Esophagus squamous epithelium (tissue), 4 donors: ENCODE measurements at regions not wholly inside any gene's neighbourhood (a gene's known extent, or its start where the extent isn't known, plus 50 kb on each side); places are given as distances from the start of the nearest gene placed in this dataset.

Experiments used
- POLR2A ChIP-seq, 4 donors: fragments of 450-650 bp; IDR thresholded peaks; one replicate each; pipeline ENCODE4 v1.6.1; 2017; ENCODE audit warnings: antibody characterized with exemption in 4 of 4, mild to moderate bottlenecking in 4 of 4, moderate library complexity in 3 of 4
- TF ChIP-seq, protein P1 (sequence below), 6 experiments: fragments of 450-650 bp in 4 of 6; fragments of 200-600 bp in 2 of 6; sonication (generic) in 2 of 6; IDR thresholded peaks; one replicate each; pipeline ENCODE4 v1.5.1; 2016 to 2019; ENCODE audit warnings: antibody characterized with exemption in 6 of 6, mild to moderate bottlenecking in 4 of 6, moderate library complexity in 4 of 6

DNA sequence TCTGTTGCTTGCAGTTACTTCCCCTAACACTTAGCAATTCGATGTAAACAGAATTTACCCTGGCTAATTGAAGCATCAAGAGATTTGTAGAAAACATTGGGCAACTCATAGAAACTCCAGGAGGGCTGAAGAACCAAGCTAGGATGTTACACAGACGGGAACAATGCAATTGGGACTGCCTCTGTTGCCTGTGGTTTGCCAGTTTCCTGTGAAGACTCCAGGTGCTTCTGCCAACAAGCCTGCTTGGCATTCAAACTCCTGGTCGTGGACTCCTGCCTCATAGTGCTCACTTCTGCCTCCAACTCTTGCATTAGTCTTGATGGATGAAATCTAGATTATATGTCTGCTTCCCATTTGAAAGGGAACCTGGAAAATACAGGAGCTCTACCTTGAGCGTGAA, 246.0 kb downstream of the BMP4 start:
- TF ChIP-seq, protein P1, sequence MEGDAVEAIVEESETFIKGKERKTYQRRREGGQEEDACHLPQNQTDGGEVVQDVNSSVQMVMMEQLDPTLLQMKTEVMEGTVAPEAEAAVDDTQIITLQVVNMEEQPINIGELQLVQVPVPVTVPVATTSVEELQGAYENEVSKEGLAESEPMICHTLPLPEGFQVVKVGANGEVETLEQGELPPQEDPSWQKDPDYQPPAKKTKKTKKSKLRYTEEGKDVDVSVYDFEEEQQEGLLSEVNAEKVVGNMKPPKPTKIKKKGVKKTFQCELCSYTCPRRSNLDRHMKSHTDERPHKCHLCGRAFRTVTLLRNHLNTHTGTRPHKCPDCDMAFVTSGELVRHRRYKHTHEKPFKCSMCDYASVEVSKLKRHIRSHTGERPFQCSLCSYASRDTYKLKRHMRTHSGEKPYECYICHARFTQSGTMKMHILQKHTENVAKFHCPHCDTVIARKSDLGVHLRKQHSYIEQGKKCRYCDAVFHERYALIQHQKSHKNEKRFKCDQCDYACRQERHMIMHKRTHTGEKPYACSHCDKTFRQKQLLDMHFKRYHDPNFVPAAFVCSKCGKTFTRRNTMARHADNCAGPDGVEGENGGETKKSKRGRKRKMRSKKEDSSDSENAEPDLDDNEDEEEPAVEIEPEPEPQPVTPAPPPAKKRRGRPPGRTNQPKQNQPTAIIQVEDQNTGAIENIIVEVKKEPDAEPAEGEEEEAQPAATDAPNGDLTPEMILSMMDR (IDR thresholded peaks at IDR 0.05): no peak
- no peak for TF ChIP-seq POLR2A (IDR thresholded peaks at IDR 0.05)
